HT-29 (cell line): ENCODE measurements at regions not wholly inside any gene's neighbourhood (a gene's known extent, or its start where the extent isn't known, plus 50 kb on each side); places are given as distances from the start of the nearest gene placed in this dataset.

ENCODE experiments used
- DNase-seq: peaks from one replicate; pipeline ENCODE4 v3.0.0-alpha.2; 2015; ENCODE audit warnings: low spot score

DNA sequence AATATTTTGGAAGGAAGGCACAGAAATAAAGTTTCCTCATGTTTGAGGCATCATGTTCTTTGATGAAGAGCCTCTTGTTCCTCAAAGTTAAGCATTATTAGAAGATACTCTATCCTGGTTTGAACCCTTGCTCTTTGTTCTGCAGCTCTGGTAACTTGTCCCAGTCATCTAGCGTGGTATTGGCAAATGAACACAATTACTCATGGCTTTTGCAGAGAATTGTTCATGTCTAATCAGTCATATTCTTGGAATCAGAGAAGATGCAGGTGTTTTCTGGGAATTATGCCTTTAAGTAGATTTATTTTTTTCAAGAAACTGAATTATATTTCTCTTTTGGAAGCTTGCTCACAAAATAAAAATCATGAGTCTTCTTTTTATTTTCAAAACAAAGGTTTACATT, 52.9 kb upstream of the HPGDS start:
- no peak for DNase-seq

DNA sequence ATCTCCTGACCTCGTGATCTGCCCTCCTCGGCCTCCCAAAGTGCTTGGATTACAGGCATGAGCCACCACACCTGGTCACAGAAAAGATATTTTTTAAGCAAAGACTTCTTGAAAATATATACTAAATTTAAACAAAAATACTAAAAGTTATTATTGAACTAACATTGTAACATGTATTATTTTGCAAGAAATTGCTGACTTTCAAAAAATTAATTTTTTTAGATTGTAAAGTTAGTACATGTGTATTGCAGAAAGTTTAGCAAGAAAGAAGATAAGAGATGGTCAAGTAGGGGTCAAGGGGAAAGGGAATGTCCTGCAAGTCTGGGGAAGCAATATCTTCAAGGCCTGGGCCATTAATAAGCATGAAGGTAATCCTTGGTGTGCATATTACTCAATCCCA, 54.3 kb upstream of the HPGDS start:
- DNase-seq: no peak

DNA sequence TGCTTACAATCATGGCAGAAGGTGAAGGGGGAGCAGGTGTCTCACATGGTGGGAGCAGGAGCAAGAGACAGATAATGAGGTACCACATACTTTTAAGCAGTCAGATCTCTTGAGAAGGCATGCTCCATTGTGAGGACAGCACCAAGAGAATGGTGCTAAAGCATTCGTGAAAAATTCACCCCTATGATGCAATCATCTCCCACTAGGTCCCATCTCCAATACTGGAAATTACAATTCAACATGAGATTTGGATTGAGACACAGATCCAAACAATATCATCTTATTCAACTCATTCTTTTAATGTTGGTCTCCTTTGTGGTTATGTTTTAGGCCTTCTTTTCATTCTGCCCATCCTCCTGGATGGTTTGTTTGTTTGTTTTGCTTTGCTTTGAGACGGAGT, 54.1 kb upstream of the PDLIM5 start:
- DNase-seq: no peak

DNA sequence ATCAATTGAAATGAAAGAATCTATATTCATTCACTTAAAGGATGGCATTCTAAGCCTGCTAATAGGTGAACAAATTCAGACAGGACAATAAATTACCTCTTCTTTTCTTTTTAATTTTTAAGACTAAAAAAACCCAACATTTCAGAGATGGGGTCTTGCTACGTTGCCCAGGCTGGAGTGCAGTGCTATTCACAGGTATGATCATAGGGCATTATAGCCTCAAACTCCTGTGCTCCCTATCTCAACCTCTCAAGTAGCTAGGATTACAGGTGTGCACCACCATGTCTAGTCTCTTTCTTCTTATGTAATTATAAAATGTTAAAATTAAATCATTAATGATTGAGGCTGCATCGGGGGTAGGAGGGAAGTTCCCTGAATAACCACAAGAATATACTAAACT, 52.5 kb upstream of the PDLIM5 start:
- no peak for DNase-seq

DNA sequence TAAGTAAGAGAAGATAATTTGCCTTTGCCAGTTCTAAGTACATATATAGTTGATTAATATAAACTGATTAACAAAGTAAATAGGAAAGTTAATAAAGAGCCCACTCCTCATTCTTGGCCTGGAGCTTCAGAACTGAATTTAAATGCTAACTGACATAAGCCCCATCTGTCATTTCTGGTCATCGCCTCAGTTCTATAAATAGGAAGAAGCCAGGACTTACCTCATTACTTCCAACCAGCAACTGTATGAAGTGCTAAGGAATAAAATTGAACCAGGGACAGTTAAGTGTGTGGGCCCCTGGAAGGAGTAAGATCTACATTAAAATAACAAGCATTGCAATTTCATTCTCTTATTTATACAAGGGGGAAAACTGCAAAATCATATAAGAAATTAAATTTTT, 52.0 kb upstream of the PDLIM5 start:
- no peak for DNase-seq

DNA sequence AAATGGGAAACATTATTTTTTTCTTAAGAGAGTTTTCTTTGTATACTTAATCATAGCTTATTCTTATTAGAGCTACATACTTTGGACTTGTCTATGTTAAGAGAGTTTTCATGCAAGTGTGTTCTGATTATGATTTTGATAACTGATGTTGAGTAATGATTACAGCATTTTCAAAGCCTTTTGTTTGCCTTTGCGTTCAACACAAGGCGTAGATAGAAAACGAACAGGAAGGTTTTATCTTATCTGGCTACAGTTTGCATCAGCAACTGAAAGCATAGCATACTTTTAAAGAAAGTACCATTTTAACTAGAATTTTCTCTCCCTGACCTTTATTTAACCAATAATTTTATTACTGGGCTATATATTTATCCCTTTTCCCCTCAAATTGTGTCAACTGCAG, 51.6 kb upstream of the PDLIM5 start:
- DNase-seq: peak; percentile 7
